Transverse colon (tissue), 4 donors: ENCODE measurements at regions not wholly inside any gene's neighbourhood (a gene's known extent, or its start where the extent isn't known, plus 50 kb on each side); places are given as distances from the start of the nearest gene placed in this dataset.

Source experiments
- DNase-seq: peaks from one replicate; pipeline ENCODE4 v3.0.0-alpha.2; 2019
- H3K27ac ChIP-seq, 4 donors: fragments of 200-600 bp; sonication (generic); 2 replicates each; pipeline ENCODE4 v1.5.1; 2016 to 2018; ENCODE audit warnings: inconsistent platforms in 4 of 4
- H3K27me3 ChIP-seq: fragments of 200-600 bp; sonication (generic); 2 replicates; pipeline ENCODE4 v1.5.1; 2017; ENCODE audit warnings: inconsistent platforms
- H3K36me3 ChIP-seq, 4 donors: fragments of 200-600 bp; sonication (generic); 2 replicates each; pipeline ENCODE4 v1.5.1; 2017 to 2019; ENCODE audit warnings: inconsistent platforms in 4 of 4
- H3K4me1 ChIP-seq, 4 donors: fragments of 200-600 bp; sonication (generic); 2 replicates each; pipeline ENCODE4 v1.5.1; 2017 to 2020; ENCODE audit warnings: inconsistent platforms in 4 of 4
- H3K4me3 ChIP-seq, 4 donors: fragments of 200-600 bp; sonication (generic); 1 replicate in 1 of 4; 2 replicates in 3 of 4; pipeline versions ENCODE4 v1.5.1 to v1.6.1; 2017 to 2019; ENCODE audit warnings: inconsistent platforms in 4 of 4
- H3K9me3 ChIP-seq, 2 donors: fragments of 200-600 bp; sonication (generic); 2 replicates each; pipeline ENCODE4 v1.5.1; 2017 to 2019; ENCODE audit warnings: inconsistent platforms in 2 of 2
- EP300 ChIP-seq: sonication (generic); formaldehyde crosslinking; IDR thresholded peaks from one replicate; pipeline ENCODE4 v1.6.1; 2017; ENCODE audit warnings: antibody characterized with exemption, low read depth
- POLR2A ChIP-seq: fragments of 450-650 bp; IDR thresholded peaks from one replicate; pipeline ENCODE4 v1.6.1; 2016; ENCODE audit warnings: antibody characterized with exemption, mild to moderate bottlenecking, moderate library complexity
- POLR2AphosphoS5 ChIP-seq, 3 donors: sonication (generic); formaldehyde crosslinking; IDR thresholded peaks; one replicate each; pipeline ENCODE4 v1.6.1; 2016; ENCODE audit warnings: antibody characterized with exemption in 3 of 3
- WGBS, 2 donors: methylation state at CpG; one replicate each; pipeline ENCODE4 v1.1.5; 2018; ENCODE audit warnings: low coverage in 1 of 2; 5-methylcytosine and 5-hydroxymethylcytosine counted together
- in situ Hi-C, 4 donors: fragments of 200-750 bp; cut with MboI; loops; one replicate each; pipeline versions ENCODE4 v1.15.0 to v1.15.1; 2017; ENCODE audit warnings: low sequenced_read_pairs in 3 of 4, low pct_ligation_motif_present in 1 of 4, low pct_unique_long_range_greater_than_20kb in 1 of 4
- intact Hi-C: fragments of 100-400 bp; cut with DNase I; formaldehyde crosslinking; loops from one replicate; pipeline ENCODE4 v1.15.1; 2023; ENCODE audit warnings: low total_unique reads
- TF ChIP-seq, protein P1 (sequence below), 5 experiments: fragments of 200-600 bp in 3 of 5; fragments of 450-650 bp in 2 of 5; sonication (generic) in 3 of 5; IDR thresholded peaks; 1 replicate in 2 of 5; 2 replicates in 3 of 5; pipeline ENCODE4 v1.5.1; 2016 to 2017; ENCODE audit warnings: antibody characterized with exemption in 5 of 5, inconsistent platforms in 3 of 5, mild to moderate bottlenecking in 2 of 5, moderate library complexity in 1 of 5

DNA sequence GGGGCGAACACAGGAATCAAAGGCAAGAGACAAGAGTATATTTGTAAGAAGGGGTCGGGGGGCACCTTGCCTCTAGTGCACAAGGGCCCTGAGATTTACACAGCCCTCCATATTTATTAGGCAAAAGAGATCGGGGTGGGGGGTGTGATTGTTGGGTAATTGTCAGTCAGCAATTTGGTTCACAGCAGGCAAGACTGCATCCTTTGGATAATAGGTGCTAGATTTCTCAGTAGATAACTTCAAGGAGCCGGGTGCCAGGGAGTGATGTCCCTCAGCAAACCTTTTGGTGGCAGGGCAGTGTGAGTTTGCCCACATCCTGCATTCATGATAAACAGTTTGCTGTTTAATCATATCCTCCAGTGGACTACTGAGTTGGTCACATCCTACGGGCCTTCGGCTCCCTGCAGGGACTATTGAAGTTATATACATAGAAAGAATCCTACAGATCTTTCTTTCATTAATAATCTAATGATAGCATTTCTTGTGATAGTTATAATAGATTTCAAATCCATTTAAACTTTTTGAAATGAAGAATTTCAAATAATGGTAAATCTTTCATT is 178.5 kb downstream of the GNAI1 start:
- in situ Hi-C loops (no loop called here), intact Hi-C loops (no loop called here)
- DNase-seq, result no peak
- 82 to 96% methylated on average over 4 to 6 of the region's 6 CpGs for WGBS, 2 donors
- H3K36me3 ChIP-seq, result no peaks in the 10 kb centered on the region
- no peak overlapping the region for H3K27ac ChIP-seq
- H3K9me3 ChIP-seq, result no peaks in the 10 kb centered on the region
- no peaks in the 10 kb centered on the region for H3K27me3 ChIP-seq
- TF ChIP-seq EP300 (no peak), POLR2AphosphoS5 (IDR thresholded peaks at IDR 0.05) (no peak), POLR2A (no peak)
- TF ChIP-seq, protein P1, sequence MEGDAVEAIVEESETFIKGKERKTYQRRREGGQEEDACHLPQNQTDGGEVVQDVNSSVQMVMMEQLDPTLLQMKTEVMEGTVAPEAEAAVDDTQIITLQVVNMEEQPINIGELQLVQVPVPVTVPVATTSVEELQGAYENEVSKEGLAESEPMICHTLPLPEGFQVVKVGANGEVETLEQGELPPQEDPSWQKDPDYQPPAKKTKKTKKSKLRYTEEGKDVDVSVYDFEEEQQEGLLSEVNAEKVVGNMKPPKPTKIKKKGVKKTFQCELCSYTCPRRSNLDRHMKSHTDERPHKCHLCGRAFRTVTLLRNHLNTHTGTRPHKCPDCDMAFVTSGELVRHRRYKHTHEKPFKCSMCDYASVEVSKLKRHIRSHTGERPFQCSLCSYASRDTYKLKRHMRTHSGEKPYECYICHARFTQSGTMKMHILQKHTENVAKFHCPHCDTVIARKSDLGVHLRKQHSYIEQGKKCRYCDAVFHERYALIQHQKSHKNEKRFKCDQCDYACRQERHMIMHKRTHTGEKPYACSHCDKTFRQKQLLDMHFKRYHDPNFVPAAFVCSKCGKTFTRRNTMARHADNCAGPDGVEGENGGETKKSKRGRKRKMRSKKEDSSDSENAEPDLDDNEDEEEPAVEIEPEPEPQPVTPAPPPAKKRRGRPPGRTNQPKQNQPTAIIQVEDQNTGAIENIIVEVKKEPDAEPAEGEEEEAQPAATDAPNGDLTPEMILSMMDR (IDR thresholded peaks at IDR 0.05), result no peak
- no peak overlapping the region for H3K4me3 ChIP-seq
- H3K4me1 ChIP-seq, result peaks cover 0 to 12% (median 0%) of the 10 kb centered on the region in 4 donors

DNA sequence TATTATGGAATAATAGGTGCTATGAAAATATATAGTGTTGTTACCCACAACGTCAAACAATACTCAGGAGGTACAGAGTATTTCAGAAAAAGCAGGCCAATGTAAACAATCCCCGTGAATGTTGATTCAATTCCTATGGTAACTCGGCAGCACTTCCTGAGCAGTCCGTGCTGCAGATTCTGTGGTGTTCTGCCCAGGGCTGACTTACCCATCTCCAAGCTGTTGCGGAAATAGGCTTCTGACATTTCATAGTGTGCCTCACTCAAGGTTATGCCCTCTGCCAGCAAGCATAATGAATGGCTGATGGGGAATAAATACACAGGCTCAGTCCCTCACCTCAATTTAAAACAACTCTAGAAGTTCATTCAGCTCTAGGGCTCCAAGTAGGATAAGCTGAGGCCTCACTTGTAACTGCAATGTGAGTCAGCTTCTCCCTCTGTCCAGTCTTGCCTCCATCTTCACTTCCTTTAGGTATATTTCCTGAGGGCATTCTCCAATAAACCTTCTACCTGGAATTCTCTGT is 177.6 kb downstream of the GNAI1 start:
- no peaks in the 10 kb centered on the region for H3K9me3 ChIP-seq
- H3K36me3 ChIP-seq, result no peaks in the 10 kb centered on the region
- peak overlapping the region in 2 of 4 donors; percentile 3 to 25 for H3K27ac ChIP-seq
- peaks cover 0 to 12% (median 0%) of the 10 kb centered on the region in 4 donors for H3K4me1 ChIP-seq
- intact Hi-C loops, result no loop called here
- no peak for TF ChIP-seq POLR2A
- no peak for TF ChIP-seq POLR2AphosphoS5 (IDR thresholded peaks at IDR 0.05)
- TF ChIP-seq, protein P1 (IDR thresholded peaks at IDR 0.05), result no peak
- TF ChIP-seq EP300, result no peak
- in situ Hi-C loops, result no loop called here
- no peaks in the 10 kb centered on the region for H3K27me3 ChIP-seq
- DNase-seq, result peak; percentile 10
- no peak overlapping the region for H3K4me3 ChIP-seq
- WGBS, 2 donors, result 0 to 16% methylated on average over 2 to 5 of the region's 5 CpGs

DNA sequence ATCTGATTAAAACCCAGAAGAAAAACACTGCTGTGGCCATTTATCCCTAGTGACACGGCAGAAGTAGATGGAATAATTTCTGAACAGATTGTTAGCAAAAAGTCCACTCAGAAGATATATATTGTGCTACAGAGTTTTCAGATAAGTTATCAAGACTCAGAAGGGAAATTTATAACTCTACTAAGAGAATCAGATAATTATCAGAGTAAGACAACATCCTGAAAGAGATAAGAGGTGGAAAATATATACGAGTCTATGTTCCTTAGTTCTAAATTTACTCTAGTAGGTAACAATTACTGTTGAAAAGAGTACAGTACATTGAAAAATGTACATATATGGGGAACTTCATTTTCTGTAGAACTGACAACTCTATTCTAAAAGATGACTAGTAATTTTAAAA is 176.7 kb downstream of the GNAI1 start:
- in situ Hi-C loops (no loop called here), intact Hi-C loops (no loop called here)
- Histone ChIP-seq H3K9me3 (no peaks in the 10 kb centered on the region), H3K4me3 (no peak overlapping the region), H3K36me3 (no peaks in the 10 kb centered on the region), H3K27me3 (no peaks in the 10 kb centered on the region), H3K27ac (peak overlapping the region in 1 of 4 donors; percentile 11), H3K4me1 (peaks cover 0 to 12% (median 0%) of the 10 kb centered on the region in 4 donors)
- no peak for DNase-seq
- TF ChIP-seq POLR2AphosphoS5 (IDR thresholded peaks at IDR 0.05), result no peak
- TF ChIP-seq, protein P1 (IDR thresholded peaks at IDR 0.05), result no peak
- no peak for TF ChIP-seq EP300
- no peak for TF ChIP-seq POLR2A
- 52 to 55% methylated on average over 2 of the region's 2 CpGs for WGBS, 2 donors

DNA sequence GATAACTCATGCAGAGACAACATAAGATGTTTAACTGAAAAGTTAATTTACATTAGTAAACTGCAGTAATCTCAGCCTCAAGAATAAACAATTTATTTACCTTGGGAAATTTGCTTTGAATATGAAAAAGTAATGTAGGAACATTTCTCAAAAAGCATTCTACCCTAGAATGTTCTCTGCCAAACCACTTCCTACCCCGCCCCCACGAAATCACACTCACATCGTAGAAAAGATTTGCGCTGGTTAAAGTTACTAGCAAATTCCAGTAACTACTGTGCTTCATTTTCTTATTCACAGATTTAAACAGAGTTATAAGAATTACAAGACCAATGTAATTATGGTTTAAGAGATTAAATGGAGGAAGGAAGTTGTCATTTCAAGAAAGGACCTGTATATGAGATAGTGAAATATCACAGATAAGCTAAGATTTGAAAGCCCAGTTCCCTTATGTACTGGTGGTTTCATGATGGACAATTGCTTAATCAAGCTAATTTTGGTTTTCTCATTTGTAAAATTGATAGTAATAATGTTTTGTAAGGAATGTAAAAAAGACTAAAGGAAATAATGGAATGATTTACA is 175.4 kb downstream of the GNAI1 start:
- TF ChIP-seq, protein P1 (IDR thresholded peaks at IDR 0.05), result no peak
- TF ChIP-seq POLR2A, result no peak
- no peak for TF ChIP-seq EP300
- no peak for TF ChIP-seq POLR2AphosphoS5 (IDR thresholded peaks at IDR 0.05)
- in situ Hi-C loops (no loop called here), intact Hi-C loops (no loop called here)
- WGBS, 2 donors, result 77 to 86% methylated on average over 4 of the region's 4 CpGs
- Histone ChIP-seq H3K4me1 (peaks cover 0 to 12% (median 0%) of the 10 kb centered on the region in 4 donors), H3K9me3 (no peaks in the 10 kb centered on the region), H3K27me3 (no peaks in the 10 kb centered on the region), H3K36me3 (no peaks in the 10 kb centered on the region), H3K27ac (no peak overlapping the region), H3K4me3 (no peak overlapping the region)
- DNase-seq, result no peak
